GM21619 (cell line): ENCODE measurements at regions not wholly inside any gene's neighbourhood (a gene's known extent, or its start where the extent isn't known, plus 50 kb on each side); places are given as distances from the start of the nearest gene placed in this dataset.

Experiments used
- ATAC-seq: cut with Tn5 transposase; IDR thresholded peaks from one replicate; pipeline ENCODE4 v1.9.1; 2021; ENCODE audit not compliant: unreplicated experiment

GRCh38 chr18:51802569-51803428, 537.2 kb upstream of the DCC start:
- no peak for ATAC-seq

DNA sequence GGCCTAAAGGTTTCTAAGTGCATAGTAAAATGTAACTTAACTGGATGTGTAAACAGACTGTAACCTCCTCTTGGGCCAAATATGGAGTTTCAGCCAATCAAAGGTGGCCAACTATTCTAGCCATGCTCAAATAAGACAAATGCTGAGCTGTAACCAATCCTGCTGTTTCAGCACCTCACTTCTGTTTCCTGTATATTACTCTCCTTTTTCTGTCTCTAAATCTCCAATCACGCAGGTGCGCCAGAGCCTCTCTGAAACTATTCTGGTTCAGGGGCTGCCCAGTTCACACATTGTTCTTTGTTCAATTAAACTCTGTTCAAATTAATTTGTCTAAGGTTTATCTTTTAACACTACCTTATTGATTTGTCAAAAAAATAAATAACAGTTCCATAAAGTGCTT, 532.7 kb upstream of the DCC start:
- no peak for ATAC-seq

DNA sequence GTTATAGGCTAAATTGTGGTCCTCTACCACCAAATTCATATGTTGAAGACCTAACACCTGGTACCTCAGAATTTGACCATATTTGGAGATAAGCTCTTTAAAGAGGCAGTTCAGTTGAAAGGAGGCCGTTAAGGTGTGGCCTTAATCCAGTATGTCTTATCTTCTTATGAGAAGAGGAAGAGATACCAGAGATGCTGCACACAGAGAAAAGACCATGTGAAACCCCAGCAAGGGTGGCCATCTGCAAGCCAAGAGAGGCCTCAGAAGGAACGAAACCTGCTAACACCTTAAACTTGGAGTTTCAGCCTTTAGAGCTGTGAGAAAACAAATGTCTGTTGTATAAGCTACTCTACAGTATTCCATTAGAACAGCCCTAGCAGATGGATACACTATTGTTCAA, 528.1 kb upstream of the DCC start:
- peak; percentile 47 for ATAC-seq

DNA sequence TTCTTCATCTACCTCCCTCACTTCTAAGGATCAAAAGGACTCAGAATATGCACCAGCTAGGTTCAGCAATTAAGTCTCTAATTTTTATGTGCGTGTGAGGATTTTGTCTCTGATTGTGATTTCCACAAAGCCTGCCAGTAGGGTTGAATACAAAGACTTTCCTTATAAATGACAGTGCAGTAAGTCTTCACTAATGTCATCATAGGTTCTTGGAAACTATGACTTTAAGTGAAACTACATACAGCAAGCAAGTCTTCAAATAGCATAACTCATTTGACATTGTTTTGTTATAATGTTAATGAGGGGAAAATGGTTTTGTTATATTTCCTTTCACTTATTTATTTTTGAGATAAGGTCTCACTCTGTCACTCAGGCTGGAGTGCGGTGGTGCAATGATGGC, 526.3 kb upstream of the DCC start:
- ATAC-seq = no peak

- no peak for ATAC-seq
Observed at GRCh38 chr18:51821610-51822009, 518.4 kb upstream of the DCC start.

GRCh38 chr18:51824746-51825145, 515.3 kb upstream of the DCC start:
- no peak for ATAC-seq

DNA sequence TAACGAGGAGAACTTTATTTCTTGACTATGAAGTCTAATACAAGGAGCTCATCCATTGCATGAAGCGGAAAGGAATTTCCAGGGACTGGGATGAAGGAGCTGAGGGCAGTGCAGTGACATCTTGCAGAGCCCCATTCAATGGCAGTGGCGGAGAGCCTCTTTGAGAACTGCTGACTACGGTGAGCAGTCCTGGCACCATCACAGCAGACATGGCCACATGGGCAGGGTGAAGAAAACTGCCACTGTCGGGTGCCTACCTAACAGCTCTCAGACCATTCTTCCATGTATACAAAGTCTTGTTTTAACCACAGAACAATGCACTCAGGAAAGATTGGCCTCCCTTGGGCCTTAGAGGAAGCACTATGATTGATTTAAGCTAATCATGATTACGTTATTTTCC, 506.1 kb upstream of the DCC start:
- ATAC-seq = no peak

- ATAC-seq = no peak
Observed at GRCh38 chr18:51848702-51849101, 491.3 kb upstream of the DCC start.

- no peak for ATAC-seq
Observed at GRCh38 chr18:51852681-51853080, 487.3 kb upstream of the DCC start.

GRCh38 chr18:51857989-51858388, 482.0 kb upstream of the DCC start:
- ATAC-seq = no peak

GRCh38 chr18:51861046-51861445, 479.0 kb upstream of the DCC start:
- no peak for ATAC-seq

GRCh38 chr18:51862051-51862715, 477.8 kb upstream of the DCC start:
- ATAC-seq = no peak

- no peak for ATAC-seq
Observed at GRCh38 chr18:51864219-51864965, 475.6 kb upstream of the DCC start.

DNA sequence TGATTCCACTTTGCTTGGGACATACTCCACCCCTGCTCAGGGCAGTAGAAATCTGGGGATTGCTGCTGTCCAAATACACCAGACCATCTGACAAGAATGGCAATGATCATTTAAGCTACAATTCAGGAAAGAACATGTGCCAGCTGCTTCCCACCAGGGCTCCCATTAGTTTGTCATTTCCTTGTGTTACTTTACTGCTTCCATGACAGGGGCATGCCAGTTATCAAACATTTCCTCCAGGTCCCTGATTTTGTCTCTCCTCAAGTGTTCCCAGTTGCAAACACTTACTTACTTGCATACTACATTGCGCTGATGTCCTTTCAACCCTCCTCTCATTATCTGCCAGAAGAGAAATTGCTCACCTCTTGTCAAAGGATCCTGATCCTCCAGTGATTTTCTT, 474.5 kb upstream of the DCC start:
- ATAC-seq = no peak

- no peak for ATAC-seq
Observed at GRCh38 chr18:51867767-51868166, 472.2 kb upstream of the DCC start.

- ATAC-seq = no peak
Observed at GRCh38 chr18:51878724-51879123, 461.3 kb upstream of the DCC start.

- no peak for ATAC-seq
Observed at GRCh38 chr18:51879329-51879728, 460.7 kb upstream of the DCC start.

DNA sequence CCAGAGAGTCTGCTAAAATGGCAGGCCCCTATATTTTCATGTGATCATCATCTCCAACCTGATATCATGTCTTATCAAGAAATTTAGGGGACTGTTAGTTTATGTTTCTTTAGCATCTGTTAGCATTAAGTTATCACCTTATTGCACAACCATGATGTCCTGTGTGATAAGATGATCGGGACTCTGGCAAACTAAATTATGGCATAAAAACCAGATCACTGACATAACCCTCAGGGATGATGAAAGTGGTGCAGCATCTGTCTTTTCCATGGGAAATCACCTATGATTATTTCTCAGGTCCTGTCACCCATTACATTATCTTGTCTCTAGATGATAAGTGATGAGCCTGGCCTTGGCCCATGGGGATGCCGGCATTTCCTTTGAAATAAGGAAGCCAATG, 458.6 kb upstream of the DCC start:
- no peak for ATAC-seq

GRCh38 chr18:51884039-51884438, 456.0 kb upstream of the DCC start:
- no peak for ATAC-seq

GRCh38 chr18:51890762-51891161, 449.2 kb upstream of the DCC start:
- no peak for ATAC-seq

- no peak for ATAC-seq
Observed at GRCh38 chr18:51891876-51892275, 448.1 kb upstream of the DCC start.

DNA sequence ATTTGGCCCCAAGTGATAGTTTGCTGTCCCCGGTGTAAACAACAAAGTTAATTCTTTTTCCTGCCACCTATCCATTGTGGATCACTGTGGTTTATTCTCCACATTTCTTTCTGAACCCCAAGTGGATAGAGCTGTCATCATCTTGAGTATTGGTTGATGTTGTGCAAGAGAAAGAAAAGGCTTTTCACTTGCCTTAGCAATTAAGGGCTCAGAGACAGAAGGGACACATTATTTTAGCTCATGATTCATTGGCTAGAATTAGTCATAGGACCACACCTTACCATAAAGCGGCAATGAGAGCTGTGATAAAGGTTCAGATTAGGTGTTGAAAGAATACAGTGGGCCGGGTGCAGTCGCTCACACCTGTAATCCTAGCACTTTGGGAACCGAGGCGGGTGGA, 442.1 kb upstream of the DCC start:
- no peak for ATAC-seq
